ENCODE measurements at regions not wholly inside any gene's neighbourhood (a gene's known extent, or its start where the extent isn't known, plus 50 kb on each side); places are given as distances from the start of the nearest gene placed in this dataset.

GRCh38 chr7:63931057-63931600 is 67.5 kb upstream of the ZNF722 start:
- H3K36me3 Mint-ChIP-seq (ENCODE audit: low read depth), result no peaks in the 10 kb centered on the region
- H3K27me3 Mint-ChIP-seq (ENCODE audit: insufficient read depth), result no peaks in the 10 kb centered on the region
- H3K27ac Mint-ChIP-seq, result no peak overlapping the region
- intact Hi-C loops (cut with micrococcal nuclease), result no loop called here
- peaks cover 37% of the 10 kb centered on the region for H3K9me3 Mint-ChIP-seq
- peaks cover 5% of the 10 kb centered on the region for H3K4me1 Mint-ChIP-seq (ENCODE audit: low read depth)
- H3K4me3 Mint-ChIP-seq, result no peak overlapping the region
- DNase-seq (ENCODE audit: low spot score), result no peak

- H3K4me1 Mint-ChIP-seq (ENCODE audit: low read depth), result no peaks in the 10 kb centered on the region
Observed at GRCh38 chr7:63931985-63932577, 66.6 kb upstream of the ZNF722 start.

More at GRCh38 chr7:63931985-63932577, 66.6 kb upstream of the ZNF722 start:
- no peak for DNase-seq (ENCODE audit: low spot score)
- H3K4me3 Mint-ChIP-seq, result no peak overlapping the region
- no peaks in the 10 kb centered on the region for H3K27me3 Mint-ChIP-seq (ENCODE audit: insufficient read depth)
- H3K9me3 Mint-ChIP-seq, result peaks cover 37% of the 10 kb centered on the region
- H3K36me3 Mint-ChIP-seq (ENCODE audit: low read depth), result no peaks in the 10 kb centered on the region
- no peak overlapping the region for H3K27ac Mint-ChIP-seq
- intact Hi-C loops (cut with micrococcal nuclease), result no loop called here
